Endodermal cell (in vitro differentiated cells): ENCODE measurements at regions not wholly inside any gene's neighbourhood (a gene's known extent, or its start where the extent isn't known, plus 50 kb on each side); places are given as distances from the start of the nearest gene placed in this dataset.

ENCODE experiments used
- DNase-seq: peaks from one replicate; pipeline ENCODE4 v3.0.0-alpha.2; 2017
- H3K27ac ChIP-seq: 2 replicates; pipeline ENCODE4 v1.5.1; 2013; ENCODE audit warnings: mild to moderate bottlenecking, low read depth, low read length, moderate library complexity
- H3K27me3 ChIP-seq: 2 replicates; pipeline ENCODE4 v1.6.1; 2013; ENCODE audit warnings: mild to moderate bottlenecking, low read length, moderate library complexity; ENCODE audit not compliant: insufficient read depth, control insufficient read depth, poor library complexity, severe bottlenecking
- H3K36me3 ChIP-seq: 2 replicates; pipeline ENCODE4 v1.7.0; 2013; ENCODE audit warnings: mild to moderate bottlenecking, low read length, moderate library complexity; ENCODE audit not compliant: control insufficient read depth, insufficient read depth
- H3K4me1 ChIP-seq: one replicate; pipeline ENCODE4 v1.7.0; 2013; ENCODE audit warnings: low read length; ENCODE audit not compliant: control insufficient read depth, insufficient read depth
- H3K4me3 ChIP-seq: 2 replicates; pipeline ENCODE4 v1.5.1; 2013; ENCODE audit warnings: mild to moderate bottlenecking, low read length, moderate library complexity
- H3K9ac ChIP-seq: 2 replicates; pipeline ENCODE4 v1.6.1; 2013; ENCODE audit warnings: mild to moderate bottlenecking, low read length, moderate library complexity; ENCODE audit not compliant: poor library complexity, severe bottlenecking; ENCODE audit errors: extremely low read depth
- H3K9me3 ChIP-seq: 2 replicates; pipeline ENCODE4 v1.6.1; 2013; ENCODE audit warnings: mild to moderate bottlenecking, low read length, moderate library complexity; ENCODE audit not compliant: control insufficient read depth
- H3K27ac Mint-ChIP-seq: 2 replicates; pipeline ENCODE4 v1.8.0; 2020; ENCODE audit warnings: mixed read lengths
- H3K27me3 Mint-ChIP-seq: 2 replicates; pipeline ENCODE4 v1.8.0; 2021; ENCODE audit warnings: mild to moderate bottlenecking, mixed read lengths; ENCODE audit not compliant: insufficient read depth
- H3K36me3 Mint-ChIP-seq: 2 replicates; pipeline ENCODE4 v1.8.0; 2020; ENCODE audit warnings: low read depth, mixed read lengths
- H3K4me1 Mint-ChIP-seq: 2 replicates; pipeline ENCODE4 v1.8.0; 2020; ENCODE audit warnings: mixed read lengths
- H3K4me3 Mint-ChIP-seq: 2 replicates; pipeline ENCODE4 v1.8.0; 2020; ENCODE audit warnings: mild to moderate bottlenecking, moderate library complexity, mixed read lengths
- H3K9me3 Mint-ChIP-seq: 2 replicates; pipeline ENCODE4 v1.8.0; 2020; ENCODE audit warnings: mild to moderate bottlenecking, mixed read lengths
- WGBS, 2 experiments: methylation state at CpG; one replicate each; pipeline versions ENCODE4 v1.1.5 to v1.1.7; 2013; ENCODE audit warnings: missing lambda C conversion rate in 2 of 2, mixed read lengths in 1 of 2; ENCODE audit not compliant: insufficient coverage in 1 of 2, insufficient read length in 1 of 2; 5-methylcytosine and 5-hydroxymethylcytosine counted together
- TF ChIP-seq, protein P1 (sequence below): fragments of 200-600 bp; sonication (generic); conservative IDR thresholded peaks from 2 replicates; pipeline ENCODE4 v1.5.0; 2021; ENCODE audit warnings: antibody characterized with exemption, mild to moderate bottlenecking

DNA sequence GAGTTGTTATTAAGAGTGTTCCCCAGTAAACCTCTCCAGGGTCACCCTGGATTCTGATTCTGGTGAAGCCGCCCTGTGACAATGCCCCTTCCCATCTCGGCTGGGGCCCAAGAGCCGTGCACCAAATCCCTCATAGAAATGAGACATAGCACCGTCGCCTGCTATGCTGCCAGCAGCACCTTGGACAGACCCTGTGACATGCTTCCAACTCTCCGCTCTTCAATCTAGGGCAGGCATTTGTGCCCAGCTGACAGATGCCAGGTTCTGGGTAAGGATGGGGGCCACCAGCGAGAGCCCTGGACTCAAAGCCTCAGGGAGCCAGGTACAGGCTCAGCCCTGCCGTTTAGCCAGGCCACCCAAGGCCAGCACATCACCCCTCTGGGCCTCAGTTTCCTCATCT is 55.8 kb upstream of the TCF20 start:
- Histone ChIP-seq H3K9ac (no peak overlapping the region), H3K4me1 (no peaks in the 10 kb centered on the region), H3K27me3 (no peaks in the 10 kb centered on the region), H3K9me3 (no peaks in the 10 kb centered on the region), H3K27ac (no peak overlapping the region), H3K4me3 (no peak overlapping the region), H3K36me3 (no peaks in the 10 kb centered on the region)
- H3K27me3 Mint-ChIP-seq: no peaks in the 10 kb centered on the region
- H3K36me3 Mint-ChIP-seq: peaks cover 6% of the 10 kb centered on the region
- DNase-seq: no peak
- H3K4me1 Mint-ChIP-seq: peaks cover 17% of the 10 kb centered on the region
- TF ChIP-seq, protein P1, sequence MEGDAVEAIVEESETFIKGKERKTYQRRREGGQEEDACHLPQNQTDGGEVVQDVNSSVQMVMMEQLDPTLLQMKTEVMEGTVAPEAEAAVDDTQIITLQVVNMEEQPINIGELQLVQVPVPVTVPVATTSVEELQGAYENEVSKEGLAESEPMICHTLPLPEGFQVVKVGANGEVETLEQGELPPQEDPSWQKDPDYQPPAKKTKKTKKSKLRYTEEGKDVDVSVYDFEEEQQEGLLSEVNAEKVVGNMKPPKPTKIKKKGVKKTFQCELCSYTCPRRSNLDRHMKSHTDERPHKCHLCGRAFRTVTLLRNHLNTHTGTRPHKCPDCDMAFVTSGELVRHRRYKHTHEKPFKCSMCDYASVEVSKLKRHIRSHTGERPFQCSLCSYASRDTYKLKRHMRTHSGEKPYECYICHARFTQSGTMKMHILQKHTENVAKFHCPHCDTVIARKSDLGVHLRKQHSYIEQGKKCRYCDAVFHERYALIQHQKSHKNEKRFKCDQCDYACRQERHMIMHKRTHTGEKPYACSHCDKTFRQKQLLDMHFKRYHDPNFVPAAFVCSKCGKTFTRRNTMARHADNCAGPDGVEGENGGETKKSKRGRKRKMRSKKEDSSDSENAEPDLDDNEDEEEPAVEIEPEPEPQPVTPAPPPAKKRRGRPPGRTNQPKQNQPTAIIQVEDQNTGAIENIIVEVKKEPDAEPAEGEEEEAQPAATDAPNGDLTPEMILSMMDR: no peak
- H3K27ac Mint-ChIP-seq: no peak overlapping the region
- no peaks in the 10 kb centered on the region for H3K9me3 Mint-ChIP-seq
- 90 to 94% methylated on average over 8 of the region's 8 CpGs for WGBS, 2 experiments
- H3K4me3 Mint-ChIP-seq: no peak overlapping the region

DNA sequence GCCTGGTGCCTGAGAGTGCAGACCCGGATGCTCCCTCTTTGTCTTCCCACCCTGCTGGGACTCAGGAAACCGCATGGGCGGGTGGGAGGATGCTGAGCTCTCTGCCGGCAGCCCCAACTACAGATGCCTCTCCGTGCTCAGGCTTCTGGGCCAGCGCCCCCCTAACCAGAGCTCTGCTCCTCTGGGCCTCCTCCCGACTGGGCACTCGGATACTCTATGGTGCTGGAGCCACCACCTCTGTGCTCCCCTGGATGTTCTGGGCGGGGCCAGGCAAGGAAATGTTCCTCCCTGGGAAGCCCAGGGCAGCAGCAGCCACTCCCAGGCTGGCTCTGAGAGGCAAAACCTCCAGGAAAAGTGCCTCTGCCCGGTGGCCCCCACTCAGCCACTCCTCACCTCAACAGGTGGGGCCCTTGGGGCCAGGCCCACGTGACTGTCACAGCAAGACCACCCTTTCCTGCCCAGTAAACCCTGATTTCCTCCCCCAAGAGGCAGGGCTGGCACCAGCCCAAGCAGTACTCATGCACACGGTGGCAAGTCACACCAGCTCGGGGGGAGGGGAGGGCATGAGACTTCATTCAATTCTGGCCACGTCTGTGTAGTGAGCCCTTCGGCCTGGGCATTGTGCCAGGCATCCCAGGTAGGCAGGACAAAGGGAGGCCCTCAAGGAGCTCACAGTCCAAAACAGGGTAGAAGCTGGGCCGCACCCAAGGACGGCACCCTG is 54.7 kb upstream of the TCF20 start:
- no peaks in the 10 kb centered on the region for H3K27me3 ChIP-seq
- TF ChIP-seq, protein P1: no peak
- no peak overlapping the region for H3K27ac ChIP-seq
- H3K9me3 ChIP-seq: no peaks in the 10 kb centered on the region
- Mint-ChIP-seq H3K27me3 (no peaks in the 10 kb centered on the region), H3K27ac (no peak overlapping the region), H3K4me1 (peaks cover 21% of the 10 kb centered on the region), H3K9me3 (no peaks in the 10 kb centered on the region), H3K36me3 (peaks cover 6% of the 10 kb centered on the region), H3K4me3 (no peak overlapping the region)
- WGBS, 2 experiments: 68 to 69% methylated on average over 7 to 17 of the region's 17 CpGs
- no peaks in the 10 kb centered on the region for H3K36me3 ChIP-seq
- H3K4me3 ChIP-seq: no peak overlapping the region
- H3K4me1 ChIP-seq: no peaks in the 10 kb centered on the region
- peak; percentile 76 for DNase-seq
- H3K9ac ChIP-seq: no peak overlapping the region

- peaks cover 24% of the 10 kb centered on the region for H3K4me1 Mint-ChIP-seq
- H3K9me3 Mint-ChIP-seq: no peaks in the 10 kb centered on the region
- peaks cover 6% of the 10 kb centered on the region for H3K36me3 Mint-ChIP-seq
- TF ChIP-seq, protein P1: no peak
- H3K27ac ChIP-seq: no peak overlapping the region
- H3K4me3 ChIP-seq: no peak overlapping the region
- no peaks in the 10 kb centered on the region for H3K27me3 ChIP-seq
- H3K9ac ChIP-seq: no peak overlapping the region
- H3K9me3 ChIP-seq: no peaks in the 10 kb centered on the region
- WGBS, 2 experiments: 87 to 88% methylated on average over 3 to 5 of the region's 5 CpGs
- no peak overlapping the region for H3K4me3 Mint-ChIP-seq
- no peaks in the 10 kb centered on the region for H3K27me3 Mint-ChIP-seq
- no peaks in the 10 kb centered on the region for H3K4me1 ChIP-seq
- no peak for DNase-seq
- no peak overlapping the region for H3K27ac Mint-ChIP-seq
- no peaks in the 10 kb centered on the region for H3K36me3 ChIP-seq
Observed at GRCh38 chr22:42324566-42324965, 54.1 kb upstream of the TCF20 start.
